GM12874 (cell line): ENCODE measurements at regions not wholly inside any gene's neighbourhood (a gene's known extent, or its start where the extent isn't known, plus 50 kb on each side); places are given as distances from the start of the nearest gene placed in this dataset.

Source experiments
- CTCF ChIP-seq: IDR thresholded peaks from 2 replicates; pipeline ENCODE4 v1.5.1; 2011; ENCODE audit warnings: low read depth, mild to moderate bottlenecking, control low read depth, low read length, moderate library complexity; ENCODE audit not compliant: insufficient read depth

DNA sequence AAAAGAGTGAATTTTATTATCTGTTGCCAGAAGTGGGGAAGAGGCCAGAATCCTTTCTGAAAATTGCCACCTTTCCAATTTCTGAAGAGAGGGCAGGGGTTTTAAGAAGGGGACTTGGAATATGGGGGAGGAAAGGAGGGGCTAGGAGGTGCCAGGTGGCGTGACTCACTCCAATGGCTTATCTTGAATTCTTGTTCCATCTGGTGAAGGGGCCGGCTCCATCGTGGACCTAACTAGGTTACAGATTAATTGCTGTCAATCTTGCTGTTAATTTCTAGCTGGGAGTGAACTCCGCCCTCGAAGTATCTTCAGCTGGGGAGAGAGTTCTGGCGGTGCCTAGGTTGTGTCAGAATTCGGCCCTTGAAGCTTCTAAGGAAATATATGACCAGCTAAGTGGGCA lies 138.7 kb downstream of the YTHDC2 start:
- TF ChIP-seq CTCF: no peak

DNA sequence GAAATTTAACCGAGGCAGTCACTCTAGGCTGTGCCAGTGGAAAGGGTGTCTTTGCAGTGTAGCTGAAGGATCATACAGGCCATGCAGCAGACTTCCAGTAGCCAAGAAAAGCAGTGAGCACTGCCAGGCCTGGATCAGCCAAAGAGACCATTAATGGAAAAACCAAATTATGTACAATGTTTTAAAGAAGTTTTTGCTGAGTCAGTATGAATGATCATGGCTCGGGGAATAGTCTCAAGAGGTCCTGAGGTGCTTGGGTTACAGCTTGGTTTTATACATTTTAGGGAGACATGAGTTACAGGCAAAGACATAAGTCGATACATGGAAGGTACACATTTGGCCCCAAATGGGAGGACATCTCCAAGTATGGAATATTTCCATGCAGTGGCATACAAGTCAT lies 141.3 kb downstream of the YTHDC2 start:
- TF ChIP-seq CTCF: no peak

DNA sequence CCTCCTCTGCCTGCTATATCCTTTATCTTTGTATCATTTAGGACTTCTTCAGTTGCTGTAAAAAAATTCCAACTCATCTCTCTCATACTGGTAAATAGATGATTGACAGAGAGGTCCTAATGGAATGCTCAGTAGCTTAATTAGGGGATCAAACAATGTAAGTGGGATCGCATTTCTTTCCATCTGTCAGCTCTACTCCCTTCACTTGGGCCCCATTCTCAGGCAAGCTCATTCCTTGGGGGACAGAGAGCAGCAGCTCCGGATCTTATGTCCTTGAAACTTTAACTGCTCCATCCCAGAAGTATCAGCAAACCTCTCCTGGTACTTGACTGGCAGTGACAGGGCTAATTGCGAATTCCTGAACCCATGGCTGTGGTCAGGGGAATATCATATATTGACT lies 146.7 kb downstream of the YTHDC2 start:
- TF ChIP-seq CTCF: no peak

- no peak for TF ChIP-seq CTCF
Measured at GRCh38 chr5:113660706-113661250, 147.3 kb downstream of the YTHDC2 start.

DNA sequence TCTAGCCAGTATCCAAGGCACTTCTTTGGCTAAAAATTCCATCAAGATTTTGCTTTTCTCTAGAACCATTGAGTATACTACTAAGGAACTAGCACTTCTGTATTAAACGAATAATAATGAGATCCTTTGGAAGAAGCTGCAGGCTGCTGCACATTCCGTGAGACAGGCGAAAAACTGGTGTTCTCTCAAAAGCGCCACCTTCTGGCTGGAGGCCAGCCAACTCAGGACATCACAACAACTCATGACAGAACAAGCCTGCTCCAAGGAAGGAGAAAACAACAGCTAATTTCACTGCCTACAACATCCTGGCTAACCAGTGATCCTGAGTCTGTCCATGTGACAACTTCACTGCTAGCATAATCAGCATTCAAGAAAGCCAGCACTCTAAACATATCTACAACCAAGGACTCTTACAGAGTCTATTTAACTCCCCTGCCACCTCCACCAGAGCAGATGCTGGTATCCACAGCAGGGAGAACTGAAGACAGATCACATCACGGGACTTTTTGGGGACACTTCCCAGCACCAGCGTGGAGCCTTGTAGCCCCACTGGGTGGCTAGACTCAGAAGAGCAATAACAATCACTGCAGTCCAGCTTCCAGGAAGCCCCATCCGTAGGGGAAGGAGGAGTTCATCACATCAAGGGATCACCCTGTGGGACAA lies 150.5 kb downstream of the YTHDC2 start:
- peak; percentile 46 for TF ChIP-seq CTCF

GRCh38 chr5:113673041-113673440 lies 159.5 kb downstream of the YTHDC2 start:
- TF ChIP-seq CTCF: no peak

GRCh38 chr5:113675166-113675565 lies 161.7 kb downstream of the YTHDC2 start:
- TF ChIP-seq CTCF: no peak
